Activated CD4-positive, alpha-beta T cell treated with anti-CD3 and anti-CD28 coated beads, Interleukin-2, amount 10 ng/mL, durations not matched to agents 7 days and 5 days (primary cell): ENCODE measurements at regions not wholly inside any gene's neighbourhood (a gene's known extent, or its start where the extent isn't known, plus 50 kb on each side); places are given as distances from the start of the nearest gene placed in this dataset.

Experiments
- CTCF ChIA-PET: fragments of 350-600 bp; sonication (Branson Sonifier 250); formaldehyde crosslinking; loops from one replicate; lab custom pipeline; 2021; ENCODE audit warnings: antibody characterized with exemption; lab: Charles Lee
- POLR2A ChIA-PET: fragments of 350-600 bp; sonication (Branson Sonifier 250); formaldehyde crosslinking; loops from one replicate; lab custom pipeline; 2021; ENCODE audit warnings: antibody characterized with exemption; lab: Charles Lee
- DNase-seq: peaks from one replicate; pipeline ENCODE4 v3.0.0-alpha.2; 2020
- H3K27ac Mint-ChIP-seq: one replicate; pipeline ENCODE4 v1.8.0; 2021; ENCODE audit warnings: mild to moderate bottlenecking, moderate library complexity, mixed read lengths
- H3K27me3 Mint-ChIP-seq: one replicate; pipeline ENCODE4 v1.8.0; 2021; ENCODE audit warnings: mixed read lengths
- H3K36me3 Mint-ChIP-seq: one replicate; pipeline ENCODE4 v1.8.0; 2021; ENCODE audit warnings: low read depth, mixed read lengths
- H3K4me1 Mint-ChIP-seq: one replicate; pipeline ENCODE4 v1.8.0; 2021; ENCODE audit warnings: mixed read lengths
- H3K4me3 Mint-ChIP-seq: one replicate; pipeline ENCODE4 v1.8.0; 2021; ENCODE audit warnings: mild to moderate bottlenecking, moderate library complexity, mixed read lengths
- H3K9me3 Mint-ChIP-seq: one replicate; pipeline ENCODE4 v1.8.0; 2021; ENCODE audit warnings: mixed read lengths

DNA sequence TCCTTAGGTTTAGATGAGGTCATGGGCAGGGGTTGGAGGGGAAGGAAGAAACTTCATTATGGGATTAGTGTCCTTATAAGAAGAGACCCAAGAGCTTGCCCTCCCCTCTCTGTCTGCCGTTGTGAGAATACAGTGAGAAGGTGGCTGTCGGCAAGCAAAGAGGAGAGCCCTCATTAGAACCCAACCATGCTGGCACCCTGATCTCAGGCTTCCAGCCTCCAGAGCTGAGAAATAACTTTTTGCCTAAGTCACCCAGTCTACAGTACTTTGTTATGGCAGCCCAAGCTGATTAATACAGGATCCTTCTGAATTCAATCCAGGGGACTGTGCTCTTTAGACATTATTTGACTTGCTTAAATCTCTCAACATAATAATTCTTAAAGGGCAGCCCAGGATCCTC lies 209.0 kb downstream of the RNF152 start:
- CTCF ChIA-PET: no interaction called here
- H3K27me3 Mint-ChIP-seq: peaks cover 8% of the 10 kb centered on the region
- H3K36me3 Mint-ChIP-seq: no peaks in the 10 kb centered on the region
- H3K27ac Mint-ChIP-seq: no peak overlapping the region
- POLR2A ChIA-PET: no interaction called here
- no peaks in the 10 kb centered on the region for H3K4me1 Mint-ChIP-seq
- no peak for DNase-seq
- H3K9me3 Mint-ChIP-seq: peaks cover 10% of the 10 kb centered on the region
- no peak overlapping the region for H3K4me3 Mint-ChIP-seq

DNA sequence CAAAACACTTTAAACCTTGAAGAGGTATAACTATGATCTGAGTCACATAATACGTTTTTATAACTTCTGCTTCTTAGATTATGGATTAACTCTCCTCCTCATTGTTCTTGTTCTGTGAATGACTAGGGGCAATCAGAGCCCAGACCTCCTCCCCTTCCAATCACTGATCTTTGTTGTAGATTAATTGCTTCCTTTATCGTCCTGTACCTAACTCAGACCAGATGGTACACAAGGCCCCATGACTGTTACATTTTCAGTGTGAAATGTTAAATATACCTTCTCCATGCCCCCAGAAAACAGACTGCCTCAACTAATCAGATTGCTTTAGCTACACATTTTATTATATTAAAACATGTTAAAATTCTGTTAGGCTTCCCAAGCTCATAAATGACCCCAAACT lies 211.7 kb downstream of the RNF152 start:
- Mint-ChIP-seq H3K27me3 (peaks cover 9% of the 10 kb centered on the region), H3K4me3 (no peak overlapping the region), H3K4me1 (no peaks in the 10 kb centered on the region), H3K27ac (no peak overlapping the region), H3K9me3 (peaks cover 10% of the 10 kb centered on the region), H3K36me3 (no peaks in the 10 kb centered on the region)
- ChIA-PET CTCF (no interaction called here), POLR2A (no interaction called here)
- no peak for DNase-seq

DNA sequence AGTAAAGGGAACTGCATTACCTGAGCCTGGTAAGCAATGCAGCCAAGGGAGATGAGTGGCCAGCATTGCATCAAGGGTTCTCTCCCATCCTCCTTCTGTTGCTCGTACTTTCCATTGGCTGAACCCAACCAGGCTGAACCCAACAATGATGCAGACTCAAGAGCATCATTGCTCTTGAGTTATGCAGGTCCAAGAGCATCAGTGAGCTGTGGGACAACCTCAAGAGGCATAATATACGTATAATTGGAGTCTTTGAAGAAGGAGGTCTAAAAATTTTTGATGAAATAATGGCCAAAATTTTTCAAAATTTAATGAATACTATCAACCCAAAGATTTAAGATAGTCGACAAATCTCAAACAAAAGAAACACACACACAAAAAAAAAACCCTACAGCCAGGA lies 213.0 kb downstream of the RNF152 start:
- Mint-ChIP-seq H3K4me1 (no peaks in the 10 kb centered on the region), H3K9me3 (peaks cover 10% of the 10 kb centered on the region), H3K27me3 (peaks cover 11% of the 10 kb centered on the region), H3K36me3 (no peaks in the 10 kb centered on the region), H3K27ac (no peak overlapping the region), H3K4me3 (no peak overlapping the region)
- ChIA-PET POLR2A (no interaction called here), CTCF (no interaction called here)
- no peak for DNase-seq

DNA sequence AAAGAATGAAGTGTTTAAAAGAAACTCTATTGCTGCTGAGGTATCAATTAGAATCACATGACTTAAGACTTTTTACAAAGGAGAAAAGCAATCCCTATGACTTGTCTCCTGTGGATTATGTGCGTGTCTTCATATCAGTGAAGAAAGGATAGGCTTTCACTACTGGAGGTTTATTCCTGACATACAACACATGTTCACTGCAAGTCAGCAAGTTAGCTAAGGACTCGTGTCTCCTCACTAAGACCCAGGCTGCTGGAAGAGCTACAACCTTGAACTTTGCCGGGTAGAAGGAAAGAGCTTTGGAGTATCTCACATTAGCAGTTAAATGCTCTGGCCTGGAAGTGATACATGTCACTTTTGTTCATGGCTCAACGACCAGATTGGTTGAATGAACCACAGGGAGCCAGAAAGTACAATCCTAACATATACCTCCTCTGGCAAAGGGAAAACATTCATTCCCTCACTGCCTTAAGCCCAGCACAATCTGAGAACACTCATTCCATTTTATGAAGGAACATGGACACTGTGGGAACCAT lies 215.3 kb downstream of the RNF152 start:
- Mint-ChIP-seq H3K4me3 (no peak overlapping the region), H3K4me1 (no peaks in the 10 kb centered on the region), H3K27ac (no peak overlapping the region), H3K27me3 (peaks cover 24% of the 10 kb centered on the region), H3K9me3 (peaks cover 10% of the 10 kb centered on the region), H3K36me3 (no peaks in the 10 kb centered on the region)
- DNase-seq: no peak
- ChIA-PET CTCF (interaction anchor here (1.4 kb wide), 1 partner anchor 15 kb away, joined by 3 read pairs; no protein-coding TSS in a partner anchor), POLR2A (no interaction called here)

DNA sequence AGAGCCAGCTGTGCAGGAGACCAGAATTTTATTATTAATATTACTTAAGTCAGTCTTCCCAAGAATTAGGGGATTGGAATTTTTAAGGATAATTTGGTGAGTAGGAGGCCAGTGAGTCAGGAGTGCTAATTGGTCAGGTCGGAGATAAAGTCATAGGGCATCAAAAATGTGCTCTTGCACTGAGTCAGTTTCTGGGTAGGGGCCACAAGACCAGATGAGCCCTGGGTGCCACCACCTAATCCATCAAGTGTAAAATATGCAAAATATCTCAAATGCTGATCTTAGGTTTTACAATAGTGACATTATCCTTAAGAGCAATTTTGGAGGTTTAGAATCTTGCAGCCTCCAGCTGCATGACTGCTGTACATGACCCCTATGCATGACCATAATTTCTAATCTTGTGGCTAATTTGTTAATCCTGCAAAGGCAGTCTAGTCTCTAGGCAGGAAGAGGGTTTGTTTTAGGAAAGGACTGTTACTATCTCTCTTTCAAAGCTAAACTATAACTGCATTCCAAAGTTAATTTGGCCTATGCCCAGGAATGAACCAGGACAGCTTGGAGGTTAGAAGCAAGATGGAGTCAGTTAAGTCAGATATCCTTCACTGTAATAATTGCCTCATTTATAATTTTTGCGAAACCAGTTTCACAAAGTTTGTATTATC lies 215.9 kb downstream of the RNF152 start:
- H3K27me3 Mint-ChIP-seq: peaks cover 24% of the 10 kb centered on the region
- no peak for DNase-seq
- peaks cover 10% of the 10 kb centered on the region for H3K9me3 Mint-ChIP-seq
- POLR2A ChIA-PET: no interaction called here
- no peak overlapping the region for H3K4me3 Mint-ChIP-seq
- H3K36me3 Mint-ChIP-seq: no peaks in the 10 kb centered on the region
- CTCF ChIA-PET: interaction anchor here (1.4 kb wide), 1 partner anchor 16 kb away, joined by 3 read pairs; no protein-coding TSS in a partner anchor
- H3K4me1 Mint-ChIP-seq: no peaks in the 10 kb centered on the region
- H3K27ac Mint-ChIP-seq: no peak overlapping the region

DNA sequence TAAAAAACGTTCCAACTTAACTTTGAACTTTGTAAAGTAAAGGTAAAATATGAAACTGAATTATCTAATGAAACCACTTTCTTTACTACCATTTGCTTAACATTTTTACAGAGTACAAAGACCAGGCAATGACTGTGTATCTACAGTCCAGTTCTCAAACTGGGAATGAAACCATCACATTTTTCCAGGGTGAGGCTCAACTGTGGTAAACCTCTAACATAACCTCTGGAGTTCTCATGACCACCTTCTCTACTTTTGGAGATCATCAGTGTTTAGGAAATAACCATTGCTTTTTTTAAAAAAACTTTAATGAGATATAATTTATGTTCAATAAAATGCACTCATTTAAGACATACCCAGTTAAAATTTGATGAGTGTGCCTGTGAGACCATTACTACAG lies 223.5 kb downstream of the RNF152 start:
- CTCF ChIA-PET: no interaction called here
- Mint-ChIP-seq H3K4me3 (no peak overlapping the region), H3K4me1 (no peaks in the 10 kb centered on the region), H3K36me3 (no peaks in the 10 kb centered on the region), H3K27ac (no peak overlapping the region), H3K9me3 (no peaks in the 10 kb centered on the region), H3K27me3 (peaks cover 19% of the 10 kb centered on the region)
- no peak for DNase-seq
- POLR2A ChIA-PET: no interaction called here

DNA sequence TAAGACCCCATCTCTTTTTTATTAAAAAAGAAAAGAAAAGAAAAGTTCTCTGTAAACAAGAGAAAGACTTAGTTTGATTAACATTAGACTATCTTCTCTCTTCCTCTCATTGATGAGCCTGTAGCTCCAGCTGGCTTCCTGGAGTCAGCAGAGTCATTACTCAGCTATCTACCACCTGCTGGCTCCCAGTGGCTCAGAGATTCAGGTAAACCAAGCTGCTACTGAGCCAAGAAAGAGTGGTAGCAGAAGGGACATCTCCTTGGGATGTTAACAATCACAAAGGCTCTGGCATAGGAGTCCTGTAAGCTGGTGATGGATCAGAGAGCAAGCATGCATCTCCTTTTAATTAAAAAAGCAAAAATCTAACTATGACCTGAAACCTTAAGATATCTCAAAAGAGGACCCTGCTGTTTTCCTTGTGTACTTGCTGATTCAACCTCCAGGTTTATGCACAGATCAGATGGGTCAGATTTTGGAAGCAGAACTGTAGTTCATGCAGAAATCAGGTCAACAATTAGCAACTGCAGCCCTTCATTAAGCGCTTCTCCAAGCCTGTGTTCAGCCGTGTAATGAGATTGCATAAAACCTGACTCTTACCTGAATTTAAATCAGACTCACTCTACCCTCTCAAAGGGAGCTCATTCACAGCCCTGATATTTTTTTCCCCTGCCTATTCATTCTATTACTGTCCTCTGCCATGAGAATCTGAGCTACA lies 225.8 kb downstream of the RNF152 start:
- no peak for DNase-seq
- H3K4me1 Mint-ChIP-seq: no peaks in the 10 kb centered on the region
- no peaks in the 10 kb centered on the region for H3K36me3 Mint-ChIP-seq
- no peaks in the 10 kb centered on the region for H3K9me3 Mint-ChIP-seq
- POLR2A ChIA-PET: no interaction called here
- no peak overlapping the region for H3K4me3 Mint-ChIP-seq
- peaks cover 7% of the 10 kb centered on the region for H3K27me3 Mint-ChIP-seq
- CTCF ChIA-PET: no interaction called here
- H3K27ac Mint-ChIP-seq: no peak overlapping the region

DNA sequence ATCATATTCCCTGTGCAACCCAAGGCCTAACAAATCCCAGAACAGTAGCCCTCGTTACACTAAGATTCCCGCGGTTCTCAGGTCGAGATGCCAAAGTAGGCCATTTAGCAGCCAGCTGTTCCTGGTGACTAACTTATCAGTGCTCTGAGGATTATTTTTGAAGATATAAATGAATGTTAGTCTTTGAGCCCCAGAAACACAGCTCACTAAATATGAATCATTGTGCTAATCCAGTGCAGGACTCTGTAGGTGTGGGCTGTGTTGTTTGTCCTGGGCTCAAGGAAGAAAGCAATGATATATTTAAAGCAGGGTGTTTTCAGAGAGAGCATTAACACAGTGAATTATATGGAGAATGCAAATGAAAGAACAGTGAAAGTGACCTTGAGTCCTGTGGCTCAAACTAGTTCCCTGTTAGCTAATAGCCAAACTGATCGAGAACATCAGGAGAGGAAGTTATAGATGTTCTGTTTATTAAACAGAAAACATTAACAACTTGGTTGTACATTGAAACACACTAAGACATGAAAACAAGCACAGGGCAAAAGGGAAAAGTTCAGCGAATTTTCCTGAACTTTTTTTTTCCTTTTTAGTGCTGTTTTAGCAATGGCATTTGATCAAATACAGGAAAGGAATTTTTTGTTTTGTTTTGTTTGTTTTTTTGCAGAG lies 228.3 kb downstream of the RNF152 start:
- no peak for DNase-seq
- H3K27me3 Mint-ChIP-seq: peaks cover 5% of the 10 kb centered on the region
- no peak overlapping the region for H3K27ac Mint-ChIP-seq
- ChIA-PET CTCF (no interaction called here), POLR2A (no interaction called here)
- H3K9me3 Mint-ChIP-seq: no peaks in the 10 kb centered on the region
- no peaks in the 10 kb centered on the region for H3K36me3 Mint-ChIP-seq
- no peak overlapping the region for H3K4me3 Mint-ChIP-seq
- H3K4me1 Mint-ChIP-seq: no peaks in the 10 kb centered on the region

DNA sequence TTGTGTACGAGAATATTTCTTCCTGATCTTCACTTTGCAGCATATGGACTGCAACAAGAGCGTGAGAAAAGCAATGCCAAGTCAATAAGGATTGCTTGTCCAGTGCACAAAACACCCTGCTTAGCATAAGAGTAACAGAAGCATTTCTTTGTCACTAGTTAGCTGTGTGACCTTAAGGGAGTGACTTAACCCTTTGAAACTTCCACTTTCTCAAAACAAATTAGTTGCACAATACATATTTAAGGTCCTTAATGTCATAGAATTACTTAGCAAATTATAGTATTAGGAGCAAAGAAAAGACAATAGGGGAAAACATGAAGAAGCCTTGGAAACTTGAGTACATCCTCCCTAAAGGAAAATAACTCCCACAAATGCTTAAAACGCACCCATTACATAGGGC lies 230.1 kb downstream of the RNF152 start:
- Mint-ChIP-seq H3K4me3 (no peak overlapping the region), H3K27ac (no peak overlapping the region), H3K27me3 (peaks cover 3% of the 10 kb centered on the region), H3K4me1 (no peaks in the 10 kb centered on the region), H3K36me3 (no peaks in the 10 kb centered on the region), H3K9me3 (no peaks in the 10 kb centered on the region)
- no peak for DNase-seq
- POLR2A ChIA-PET: no interaction called here
- CTCF ChIA-PET: interaction anchor here (0.6 kb wide), 1 partner anchor 56 kb away, joined by 3 read pairs; no protein-coding TSS in a partner anchor

DNA sequence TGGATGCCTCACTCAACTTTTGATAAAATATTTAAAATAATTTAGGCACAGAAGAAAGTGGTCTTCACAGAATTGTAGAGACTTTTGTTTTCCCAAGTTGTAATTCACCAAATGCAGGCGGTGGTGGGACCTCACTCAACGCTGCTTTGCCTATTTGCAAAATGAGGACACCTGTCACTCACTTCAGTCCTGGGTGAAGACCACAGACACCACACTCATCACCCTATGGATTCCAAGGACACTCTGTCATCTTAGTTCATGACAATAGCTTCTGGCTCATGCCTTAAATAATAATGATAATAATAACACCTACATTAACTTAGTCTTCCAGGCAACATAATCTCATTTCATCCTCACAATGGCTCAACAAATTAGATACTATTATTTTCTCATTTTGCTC lies 234.4 kb downstream of the RNF152 start:
- Mint-ChIP-seq H3K9me3 (no peaks in the 10 kb centered on the region), H3K27ac (no peak overlapping the region), H3K4me3 (no peak overlapping the region), H3K27me3 (peaks cover 3% of the 10 kb centered on the region), H3K36me3 (no peaks in the 10 kb centered on the region), H3K4me1 (no peaks in the 10 kb centered on the region)
- CTCF ChIA-PET: interaction anchor here (0.6 kb wide), 1 partner anchor 11 kb away, joined by 3 read pairs; no protein-coding TSS in a partner anchor
- POLR2A ChIA-PET: no interaction called here
- DNase-seq: no peak

DNA sequence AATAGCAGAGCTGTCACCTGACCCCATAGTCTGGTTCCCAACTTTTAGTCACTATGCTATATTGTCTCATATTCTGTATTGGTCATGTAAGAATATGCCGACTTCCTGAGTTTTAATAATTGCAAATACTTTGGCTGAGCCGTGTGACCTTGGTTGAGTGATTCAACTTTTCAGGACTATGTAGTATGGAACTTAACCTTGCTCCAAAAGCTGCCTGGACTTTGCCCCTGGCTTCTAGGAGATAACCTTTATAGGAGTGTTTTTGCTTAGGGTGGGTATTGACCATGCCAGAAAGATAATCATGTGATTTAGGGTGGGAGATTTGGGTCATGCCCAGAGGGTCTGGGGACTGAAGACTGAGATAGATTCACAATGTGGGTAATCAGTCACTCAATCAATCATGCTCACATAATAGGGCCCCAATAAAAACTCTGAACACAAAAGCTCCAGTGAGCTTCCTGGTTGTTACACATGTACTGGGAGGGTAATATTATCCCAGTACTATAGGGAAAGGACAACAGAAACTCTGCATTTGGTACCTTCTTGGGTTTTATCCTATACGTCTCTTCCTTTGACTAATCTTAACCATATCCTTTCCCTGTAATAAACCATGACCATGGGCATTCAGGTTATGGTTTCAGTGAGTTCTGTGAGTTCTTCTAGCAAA lies 235.6 kb downstream of the RNF152 start:
- Mint-ChIP-seq H3K27ac (no peak overlapping the region), H3K36me3 (no peaks in the 10 kb centered on the region), H3K4me3 (no peak overlapping the region), H3K27me3 (peaks cover 3% of the 10 kb centered on the region), H3K9me3 (no peaks in the 10 kb centered on the region), H3K4me1 (no peaks in the 10 kb centered on the region)
- ChIA-PET POLR2A (no interaction called here), CTCF (no interaction called here)
- no peak for DNase-seq

DNA sequence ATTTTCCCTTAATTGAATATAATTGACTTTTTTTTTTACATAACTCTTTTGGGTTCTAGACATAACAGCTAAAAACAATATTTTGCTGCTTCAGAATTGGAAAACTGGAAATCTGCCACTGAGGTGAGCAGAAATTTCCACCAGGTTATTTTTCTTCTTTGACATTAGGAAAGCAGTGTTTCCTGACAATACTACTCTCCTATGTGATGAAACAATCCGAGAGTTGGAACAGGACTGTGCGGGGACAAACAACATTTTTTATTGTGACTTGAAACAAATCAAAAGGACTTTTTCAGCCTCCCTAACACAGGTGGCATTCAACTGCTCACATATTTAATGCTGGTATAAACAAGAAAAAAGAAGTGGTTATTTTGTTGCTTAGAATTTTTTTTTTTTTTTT lies 237.2 kb downstream of the RNF152 start:
- Mint-ChIP-seq H3K4me1 (no peaks in the 10 kb centered on the region), H3K9me3 (no peaks in the 10 kb centered on the region), H3K27ac (no peak overlapping the region), H3K27me3 (peaks cover 3% of the 10 kb centered on the region), H3K4me3 (no peak overlapping the region), H3K36me3 (no peaks in the 10 kb centered on the region)
- POLR2A ChIA-PET: no interaction called here
- CTCF ChIA-PET: no interaction called here
- DNase-seq: no peak
